ENCODE measurements at regions not wholly inside any gene's neighbourhood (a gene's known extent, or its start where the extent isn't known, plus 50 kb on each side); places are given as distances from the start of the nearest gene placed in this dataset.
A peak's percentile ranks its signal among the peaks of the same experiment; 100 is the strongest.

GRCh38 chr6:113560376-113560775 lies 296.8 kb upstream of the MARCKS start:
- TF ChIP-seq EP300 (IDR thresholded peaks at IDR 0.05): no peak
- no peak for DNase-seq
- 89 to 94% methylated on average over 1 of the region's 1 CpG for WGBS, 2 donors

GRCh38 chr6:113560908-113561307 lies 296.2 kb upstream of the MARCKS start:
- no peak for DNase-seq
- no peaks in the 10 kb centered on the region for H3K27me3 ChIP-seq
- no peak for ATAC-seq (ENCODE audit: low FRiP score in 2 of 2)
- TF ChIP-seq EP300 (IDR thresholded peaks at IDR 0.05) (no peak), POLR2AphosphoS5 (IDR thresholded peaks at IDR 0.05) (no peak), CTCF (IDR thresholded peaks at IDR 0.05) (no peak), POLR2A (IDR thresholded peaks at IDR 0.05) (no peak)
- H3K27ac ChIP-seq: no peak overlapping the region
- H3K4me3 ChIP-seq: no peak overlapping the region
- H3K36me3 ChIP-seq: no peaks in the 10 kb centered on the region
- H3K4me1 ChIP-seq: no peaks in the 10 kb centered on the region
- H3K9me3 ChIP-seq: no peaks in the 10 kb centered on the region

More at GRCh38 chr6:113560376-113560775, 296.8 kb upstream of the MARCKS start:
- Histone ChIP-seq H3K27ac (no peak overlapping the region), H3K27me3 (no peaks in the 10 kb centered on the region), H3K36me3 (no peaks in the 10 kb centered on the region), H3K4me1 (no peaks in the 10 kb centered on the region), H3K4me3 (no peak overlapping the region), H3K9me3 (no peaks in the 10 kb centered on the region)
- no peak for ATAC-seq (ENCODE audit: low FRiP score in 2 of 2)

DNA sequence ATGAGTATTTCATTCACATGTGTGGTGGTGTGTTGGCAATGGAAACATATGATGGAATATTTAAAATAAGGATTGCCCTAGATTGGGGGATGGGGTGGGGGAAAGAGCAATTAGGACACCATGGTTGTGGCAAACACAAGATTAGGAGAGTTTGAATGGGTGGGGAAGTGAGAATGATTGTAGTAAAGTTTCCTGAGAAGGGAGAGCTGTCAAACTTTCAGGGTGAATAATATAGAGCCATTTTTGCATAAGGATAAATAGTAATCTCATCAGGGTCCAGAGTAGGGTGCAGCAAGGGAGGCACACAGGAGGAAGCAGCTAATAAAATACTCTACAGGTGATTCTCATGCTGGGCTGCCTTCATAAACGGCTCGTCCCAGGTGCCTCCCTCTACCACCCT lies 294.9 kb upstream of the MARCKS start:
- WGBS, 2 donors: 93 to 100% methylated on average over 2 of the region's 2 CpGs

GRCh38 chr6:113564371-113565171 lies 292.6 kb upstream of the MARCKS start:
- Histone ChIP-seq H3K4me3 (peak overlapping the region in 1 of 4 donors; percentile 11), H3K27me3 (no peaks in the 10 kb centered on the region), H3K4me1 (no peaks in the 10 kb centered on the region), H3K27ac (peak overlapping the region; percentile 24 to 56 (median 35)), H3K36me3 (no peaks in the 10 kb centered on the region), H3K9me3 (no peaks in the 10 kb centered on the region)
- peak in 1 of 4 donors; percentile 27 for TF ChIP-seq POLR2A (IDR thresholded peaks at IDR 0.05)
- TF ChIP-seq EP300 (IDR thresholded peaks at IDR 0.05): peak in 1 of 4 donors; percentile 26
- TF ChIP-seq CTCF (IDR thresholded peaks at IDR 0.05): peak in 3 of 6 experiments; percentile 15 to 25 (median 16)
- TF ChIP-seq POLR2AphosphoS5 (IDR thresholded peaks at IDR 0.05): peak; percentile 47 to 74
- DNase-seq: peak; percentile 63 to 84
- WGBS, 2 donors: 40 to 47% methylated on average over 16 to 22 of the region's 22 CpGs
- peak; percentile 90 to 91 for ATAC-seq (ENCODE audit: low FRiP score in 2 of 2)

More for the DNA sequence above, 294.9 kb upstream of the MARCKS start:
- no peaks in the 10 kb centered on the region for H3K27me3 ChIP-seq
- H3K4me3 ChIP-seq: no peak overlapping the region
- H3K9me3 ChIP-seq: no peaks in the 10 kb centered on the region
- no peaks in the 10 kb centered on the region for H3K36me3 ChIP-seq
- no peak for ATAC-seq (ENCODE audit: low FRiP score in 2 of 2)
- no peaks in the 10 kb centered on the region for H3K4me1 ChIP-seq
- no peak for DNase-seq
- no peak for TF ChIP-seq CTCF (IDR thresholded peaks at IDR 0.05)
- TF ChIP-seq EP300 (IDR thresholded peaks at IDR 0.05): no peak
- no peak for TF ChIP-seq POLR2AphosphoS5 (IDR thresholded peaks at IDR 0.05)
- no peak overlapping the region for H3K27ac ChIP-seq

GRCh38 chr6:113565306-113565705 lies 291.8 kb upstream of the MARCKS start:
- Histone ChIP-seq H3K27me3 (no peaks in the 10 kb centered on the region), H3K4me1 (no peaks in the 10 kb centered on the region), H3K9me3 (no peaks in the 10 kb centered on the region), H3K4me3 (peak overlapping the region in 1 of 4 donors; percentile 11), H3K27ac (peak overlapping the region; percentile 10 to 56 (median 26)), H3K36me3 (no peaks in the 10 kb centered on the region)
- 62 to 72% methylated on average over 10 of the region's 10 CpGs for WGBS, 2 donors
- ATAC-seq (ENCODE audit: low FRiP score in 2 of 2): peak in 1 of 2 donors; percentile 18
- no peak for TF ChIP-seq EP300 (IDR thresholded peaks at IDR 0.05)
- no peak for TF ChIP-seq POLR2A (IDR thresholded peaks at IDR 0.05)
- no peak for DNase-seq

DNA sequence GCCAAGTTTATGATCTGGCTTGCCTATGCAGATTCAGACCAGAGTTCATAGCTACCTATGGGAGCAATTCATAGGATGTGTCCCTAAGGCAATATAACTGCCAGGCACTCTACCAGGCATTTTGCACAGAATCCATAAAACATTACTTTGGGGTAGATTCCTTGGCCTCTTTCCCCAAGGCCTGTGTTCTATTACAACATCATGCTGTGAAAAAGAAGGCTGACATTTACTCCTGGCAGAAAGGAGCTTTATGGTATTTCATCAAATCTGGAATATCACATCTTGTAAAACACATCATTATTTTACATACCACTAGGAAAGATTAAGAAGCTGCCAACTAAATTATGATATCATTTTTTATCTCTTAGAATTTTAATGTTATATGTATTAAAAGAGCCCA lies 287.0 kb upstream of the MARCKS start:
- Histone ChIP-seq H3K9me3 (no peaks in the 10 kb centered on the region), H3K27ac (no peak overlapping the region), H3K36me3 (no peaks in the 10 kb centered on the region), H3K4me3 (no peak overlapping the region), H3K4me1 (peaks cover 0 to 4% (median 0%) of the 10 kb centered on the region in 4 donors), H3K27me3 (no peaks in the 10 kb centered on the region)
- DNase-seq (no peak), ATAC-seq (ENCODE audit: low FRiP score in 2 of 2) (no peak)
- no peak for TF ChIP-seq POLR2A (IDR thresholded peaks at IDR 0.05)
- no peak for TF ChIP-seq CTCF (IDR thresholded peaks at IDR 0.05)
- no peak for TF ChIP-seq POLR2AphosphoS5 (IDR thresholded peaks at IDR 0.05)
- no peak for TF ChIP-seq EP300 (IDR thresholded peaks at IDR 0.05)
